ENCODE measurements at regions not wholly inside any gene's neighbourhood (a gene's known extent, or its start where the extent isn't known, plus 50 kb on each side); places are given as distances from the start of the nearest gene placed in this dataset.

GRCh38 chr6:43977404-43978111, 149.7 kb downstream of the MRPL14 start:
- TF ChIP-seq, protein P1, sequence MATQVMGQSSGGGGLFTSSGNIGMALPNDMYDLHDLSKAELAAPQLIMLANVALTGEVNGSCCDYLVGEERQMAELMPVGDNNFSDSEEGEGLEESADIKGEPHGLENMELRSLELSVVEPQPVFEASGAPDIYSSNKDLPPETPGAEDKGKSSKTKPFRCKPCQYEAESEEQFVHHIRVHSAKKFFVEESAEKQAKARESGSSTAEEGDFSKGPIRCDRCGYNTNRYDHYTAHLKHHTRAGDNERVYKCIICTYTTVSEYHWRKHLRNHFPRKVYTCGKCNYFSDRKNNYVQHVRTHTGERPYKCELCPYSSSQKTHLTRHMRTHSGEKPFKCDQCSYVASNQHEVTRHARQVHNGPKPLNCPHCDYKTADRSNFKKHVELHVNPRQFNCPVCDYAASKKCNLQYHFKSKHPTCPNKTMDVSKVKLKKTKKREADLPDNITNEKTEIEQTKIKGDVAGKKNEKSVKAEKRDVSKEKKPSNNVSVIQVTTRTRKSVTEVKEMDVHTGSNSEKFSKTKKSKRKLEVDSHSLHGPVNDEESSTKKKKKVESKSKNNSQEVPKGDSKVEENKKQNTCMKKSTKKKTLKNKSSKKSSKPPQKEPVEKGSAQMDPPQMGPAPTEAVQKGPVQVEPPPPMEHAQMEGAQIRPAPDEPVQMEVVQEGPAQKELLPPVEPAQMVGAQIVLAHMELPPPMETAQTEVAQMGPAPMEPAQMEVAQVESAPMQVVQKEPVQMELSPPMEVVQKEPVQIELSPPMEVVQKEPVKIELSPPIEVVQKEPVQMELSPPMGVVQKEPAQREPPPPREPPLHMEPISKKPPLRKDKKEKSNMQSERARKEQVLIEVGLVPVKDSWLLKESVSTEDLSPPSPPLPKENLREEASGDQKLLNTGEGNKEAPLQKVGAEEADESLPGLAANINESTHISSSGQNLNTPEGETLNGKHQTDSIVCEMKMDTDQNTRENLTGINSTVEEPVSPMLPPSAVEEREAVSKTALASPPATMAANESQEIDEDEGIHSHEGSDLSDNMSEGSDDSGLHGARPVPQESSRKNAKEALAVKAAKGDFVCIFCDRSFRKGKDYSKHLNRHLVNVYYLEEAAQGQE (IDR thresholded peaks at IDR 0.05; ENCODE audit: insufficient read depth in 1 of 2, low read depth in 2 of 2, low read length in 2 of 2), result no peak
- no peak for TF ChIP-seq POLR2AphosphoS5 (IDR thresholded peaks at IDR 0.05; ENCODE audit: low read depth, low read length)
- no peak for TF ChIP-seq TAF1 (IDR thresholded peaks at IDR 0.05; ENCODE audit: borderline replicate concordance, insufficient read depth, low read length)
- no peak for TF ChIP-seq FOXP2 (optimal IDR thresholded peaks at IDR 0.05; ENCODE audit: borderline replicate concordance, extremely low read depth, extremely low read length, insufficient read depth)
- TF ChIP-seq SIN3A (IDR thresholded peaks at IDR 0.05; ENCODE audit: borderline replicate concordance, insufficient read depth, low read length), result no peak

All from PFSK-1 (cell line).